ENCODE measurements at regions not wholly inside any gene's neighbourhood (a gene's known extent, or its start where the extent isn't known, plus 50 kb on each side); places are given as distances from the start of the nearest gene placed in this dataset.

DNA sequence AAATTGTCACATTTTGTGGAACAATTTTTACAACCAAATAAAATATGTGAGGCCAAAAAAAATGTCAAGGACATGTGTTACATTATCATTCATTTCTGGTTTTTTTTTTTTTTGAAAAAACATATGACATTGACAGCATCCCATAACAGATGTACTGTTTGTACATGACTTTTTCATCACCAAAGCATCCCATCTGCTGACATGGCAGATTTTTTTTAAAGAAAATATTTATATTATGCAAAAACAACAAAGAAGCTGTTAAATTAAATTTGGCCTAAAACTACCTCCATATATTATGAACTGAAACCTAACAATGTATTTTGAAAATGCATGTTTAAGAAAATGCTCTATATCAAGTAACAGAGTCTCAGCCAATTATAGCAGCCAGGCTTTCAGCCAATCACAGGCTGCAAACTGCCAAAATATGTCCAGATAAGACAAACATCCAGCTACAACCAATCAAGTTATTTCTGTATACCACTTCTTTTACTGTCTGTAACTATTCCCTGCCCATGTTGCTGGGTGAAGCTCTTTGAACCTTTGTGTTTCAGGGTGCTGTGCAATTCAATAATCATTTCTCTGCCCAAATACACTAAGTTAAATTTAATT, 1111.8 kb downstream of the GRM8 start:
- ChIA-PET CTCF (no interaction called here), POLR2A (ENCODE audit: unreplicated experiment) (no interaction called here)
- Histone ChIP-seq H3K4me2 (no peak overlapping the region), H3K9me3 (ENCODE audit: insufficient read depth, low read depth) (no peaks in the 10 kb centered on the region), H3K27ac (no peak overlapping the region), H3F3A (ENCODE audit: insufficient read depth, low read depth) (no peaks in the 10 kb centered on the region), H2AFZ (no peak overlapping the region), H3K27me3 (ENCODE audit: insufficient read depth, low read depth) (no peaks in the 10 kb centered on the region), H4K20me1 (ENCODE audit: insufficient read depth) (no peaks in the 10 kb centered on the region), H3K4me3 (no peak overlapping the region), H3K79me2 (ENCODE audit: low read depth) (no peaks in the 10 kb centered on the region), H3K9me2 (ENCODE audit: insufficient read depth) (no peaks in the 10 kb centered on the region), H3K4me1 (replicated peaks; ENCODE audit: insufficient read depth) (no peaks in the 10 kb centered on the region), H3K36me3 (ENCODE audit: low read depth) (no peaks in the 10 kb centered on the region)
- intact Hi-C loops (cut with micrococcal nuclease; ENCODE audit: unreplicated experiment), result no loop called here
- DNase-seq, result no peak
- no TSS peak for BruUV-seq (replicated peaks)
- TF ChIP-seq EZH2 (IDR thresholded peaks at IDR 0.05; ENCODE audit: low read depth), result no peak
- TF ChIP-seq, protein P1, sequence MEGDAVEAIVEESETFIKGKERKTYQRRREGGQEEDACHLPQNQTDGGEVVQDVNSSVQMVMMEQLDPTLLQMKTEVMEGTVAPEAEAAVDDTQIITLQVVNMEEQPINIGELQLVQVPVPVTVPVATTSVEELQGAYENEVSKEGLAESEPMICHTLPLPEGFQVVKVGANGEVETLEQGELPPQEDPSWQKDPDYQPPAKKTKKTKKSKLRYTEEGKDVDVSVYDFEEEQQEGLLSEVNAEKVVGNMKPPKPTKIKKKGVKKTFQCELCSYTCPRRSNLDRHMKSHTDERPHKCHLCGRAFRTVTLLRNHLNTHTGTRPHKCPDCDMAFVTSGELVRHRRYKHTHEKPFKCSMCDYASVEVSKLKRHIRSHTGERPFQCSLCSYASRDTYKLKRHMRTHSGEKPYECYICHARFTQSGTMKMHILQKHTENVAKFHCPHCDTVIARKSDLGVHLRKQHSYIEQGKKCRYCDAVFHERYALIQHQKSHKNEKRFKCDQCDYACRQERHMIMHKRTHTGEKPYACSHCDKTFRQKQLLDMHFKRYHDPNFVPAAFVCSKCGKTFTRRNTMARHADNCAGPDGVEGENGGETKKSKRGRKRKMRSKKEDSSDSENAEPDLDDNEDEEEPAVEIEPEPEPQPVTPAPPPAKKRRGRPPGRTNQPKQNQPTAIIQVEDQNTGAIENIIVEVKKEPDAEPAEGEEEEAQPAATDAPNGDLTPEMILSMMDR (conservative IDR thresholded peaks at IDR 0.05), result no peak

DNA sequence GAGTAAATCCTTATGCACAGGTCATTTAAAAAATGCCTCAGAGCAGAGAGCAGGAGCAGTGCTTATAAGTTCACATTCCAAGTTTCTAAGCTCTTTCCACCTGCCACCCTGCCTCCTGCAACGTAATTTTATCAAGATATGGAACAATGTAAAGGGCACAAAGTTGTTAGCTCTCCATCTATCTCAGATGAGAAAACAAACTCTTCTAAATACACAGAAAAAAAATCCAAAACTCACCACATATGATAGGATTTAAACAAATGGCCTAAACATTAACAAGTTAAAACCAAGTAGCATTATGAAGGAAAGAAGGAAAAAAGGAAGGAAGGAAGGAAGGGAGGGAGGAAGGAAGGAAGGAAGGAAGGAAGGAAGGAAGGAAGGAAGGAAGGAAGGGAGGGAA, 1132.8 kb downstream of the GRM8 start:
- no peaks in the 10 kb centered on the region for H3K36me3 ChIP-seq (ENCODE audit: low read depth)
- H3K9me2 ChIP-seq (ENCODE audit: insufficient read depth), result no peaks in the 10 kb centered on the region
- H3K27me3 ChIP-seq (ENCODE audit: insufficient read depth, low read depth), result no peaks in the 10 kb centered on the region
- H3K79me2 ChIP-seq (ENCODE audit: low read depth), result no peaks in the 10 kb centered on the region
- no peak overlapping the region for H2AFZ ChIP-seq
- H3K9me3 ChIP-seq (ENCODE audit: insufficient read depth, low read depth), result no peaks in the 10 kb centered on the region
- intact Hi-C loops (cut with micrococcal nuclease; ENCODE audit: unreplicated experiment), result no loop called here
- DNase-seq, result no peak
- no peaks in the 10 kb centered on the region for H3K4me1 ChIP-seq (replicated peaks; ENCODE audit: insufficient read depth)
- no peaks in the 10 kb centered on the region; the same call in 1 of the 2 replicates for H4K20me1 ChIP-seq (ENCODE audit: insufficient read depth)
- H3K4me3 ChIP-seq, result no peak overlapping the region
- no peak overlapping the region for H3K4me2 ChIP-seq
- BruUV-seq (replicated peaks), result no TSS peak
- ChIA-PET POLR2A (ENCODE audit: unreplicated experiment) (no interaction called here), CTCF (no interaction called here)
- H3F3A ChIP-seq (ENCODE audit: insufficient read depth, low read depth), result no peaks in the 10 kb centered on the region
- TF ChIP-seq, protein P1 (conservative IDR thresholded peaks at IDR 0.05), result no peak
- TF ChIP-seq EZH2 (IDR thresholded peaks at IDR 0.05; ENCODE audit: low read depth), result no peak
- H3K27ac ChIP-seq, result no peak overlapping the region

DNA sequence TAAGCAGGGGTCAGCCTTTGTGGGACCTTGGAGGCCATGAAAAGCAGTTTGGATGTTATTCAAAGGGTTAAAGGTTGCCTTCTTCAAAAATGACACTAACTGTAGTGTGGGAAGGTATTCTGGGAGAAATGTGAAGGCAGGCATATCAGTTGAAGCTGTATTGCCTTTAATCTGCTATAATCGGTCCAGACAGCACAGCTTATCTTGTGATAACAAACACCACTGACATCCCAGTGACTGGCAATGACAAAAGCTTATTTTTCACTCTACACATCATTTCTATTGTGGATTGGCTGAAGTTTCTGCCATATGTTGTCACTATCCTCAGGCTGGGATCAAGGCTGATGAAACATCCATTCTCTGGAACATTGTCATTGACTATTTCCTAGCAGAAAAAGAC, 1149.2 kb downstream of the GRM8 start:
- Histone ChIP-seq H3K27me3 (ENCODE audit: insufficient read depth, low read depth) (no peaks in the 10 kb centered on the region), H3K9me3 (ENCODE audit: insufficient read depth, low read depth) (no peaks in the 10 kb centered on the region), H3F3A (ENCODE audit: insufficient read depth, low read depth) (no peaks in the 10 kb centered on the region), H3K9me2 (ENCODE audit: insufficient read depth) (no peaks in the 10 kb centered on the region), H3K4me1 (replicated peaks; ENCODE audit: insufficient read depth) (no peaks in the 10 kb centered on the region), H3K27ac (no peak overlapping the region), H3K79me2 (ENCODE audit: low read depth) (no peaks in the 10 kb centered on the region), H3K36me3 (ENCODE audit: low read depth) (no peaks in the 10 kb centered on the region), H2AFZ (no peak overlapping the region), H3K4me3 (no peak overlapping the region), H4K20me1 (ENCODE audit: insufficient read depth) (no peaks in the 10 kb centered on the region), H3K4me2 (no peak overlapping the region)
- DNase-seq, result no peak
- intact Hi-C loops (cut with micrococcal nuclease; ENCODE audit: unreplicated experiment), result no loop called here
- CTCF ChIA-PET, result no interaction called here
- TF ChIP-seq, protein P1 (conservative IDR thresholded peaks at IDR 0.05), result no peak
- no peak for TF ChIP-seq EZH2 (IDR thresholded peaks at IDR 0.05; ENCODE audit: low read depth)
- no TSS peak for BruUV-seq (replicated peaks)
- POLR2A ChIA-PET (ENCODE audit: unreplicated experiment), result no interaction called here
